ENCODE measurements at regions not wholly inside any gene's neighbourhood (a gene's known extent, or its start where the extent isn't known, plus 50 kb on each side); places are given as distances from the start of the nearest gene placed in this dataset.
"Not testable (repeated sequence)": the region's sequence is repeated elsewhere in the genome, so short reads cannot be mapped to it uniquely, and the experiment has no call there.

GRCh38 chr4:3869661-3870566 lies 103.7 kb downstream of the ADRA2C start:
- no peak for TF ChIP-seq POLR2A (IDR thresholded peaks at IDR 0.05; ENCODE audit: low read depth, low read length)
- no peak for DNase-seq (ENCODE audit: insufficient read length, low spot score)
- FAIRE-seq = no peak

- FAIRE-seq = no peak
- no peak for TF ChIP-seq POLR2A (IDR thresholded peaks at IDR 0.05; ENCODE audit: low read depth, low read length)
- DNase-seq (ENCODE audit: insufficient read length, low spot score) = no peak
These were observed 104.4 kb downstream of the ADRA2C start for GRCh38 chr4:3870567-3870962.

GRCh38 chr4:3871181-3871852 lies 105.1 kb downstream of the ADRA2C start:
- FAIRE-seq (no peak), DNase-seq (ENCODE audit: insufficient read length, low spot score) (no peak)
- no peak for TF ChIP-seq POLR2A (IDR thresholded peaks at IDR 0.05; ENCODE audit: low read depth, low read length)

- FAIRE-seq (no peak), DNase-seq (ENCODE audit: insufficient read length, low spot score) (no peak)
- no peak for TF ChIP-seq POLR2A (IDR thresholded peaks at IDR 0.05; ENCODE audit: low read depth, low read length)
These were observed 106.0 kb downstream of the ADRA2C start for GRCh38 chr4:3871881-3872833.

DNA sequence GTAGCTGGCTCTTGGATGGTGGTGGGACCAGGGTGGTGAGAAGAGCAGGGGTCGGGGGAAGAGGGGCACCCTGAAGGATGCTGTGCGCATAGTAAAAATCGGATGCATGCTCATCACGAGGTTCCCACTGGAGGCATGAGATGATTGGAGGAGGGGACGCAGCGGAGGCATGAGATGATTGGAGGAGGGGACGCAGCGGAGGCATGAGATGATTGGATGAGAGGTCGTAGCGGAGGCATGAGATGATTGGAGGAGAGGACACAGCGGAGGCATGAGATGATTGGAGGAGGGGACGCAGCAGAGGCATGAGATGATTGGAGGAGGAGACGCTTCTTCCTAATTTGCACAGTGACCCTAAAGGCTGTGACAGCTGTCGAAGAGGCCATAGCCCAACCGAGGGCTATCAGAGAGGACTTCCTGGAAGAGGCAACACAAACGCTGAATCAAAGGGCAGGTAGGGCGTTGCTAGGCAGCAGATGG lies 106.7 kb downstream of the ADRA2C start:
- no peak for DNase-seq (ENCODE audit: insufficient read length, low spot score)
- TF ChIP-seq POLR2A (IDR thresholded peaks at IDR 0.05; ENCODE audit: low read depth, low read length) = no peak
- FAIRE-seq = no peak

GRCh38 chr4:3873408-3874027 lies 107.3 kb downstream of the ADRA2C start:
- FAIRE-seq = no peak
- no peak for TF ChIP-seq POLR2A (IDR thresholded peaks at IDR 0.05; ENCODE audit: low read depth, low read length)

GRCh38 chr4:3874028-3874415 lies 107.8 kb downstream of the ADRA2C start:
- TF ChIP-seq POLR2A (IDR thresholded peaks at IDR 0.05; ENCODE audit: low read depth, low read length) = no peak
- FAIRE-seq (no peak), DNase-seq (ENCODE audit: insufficient read length, low spot score) (no peak)

More at GRCh38 chr4:3873408-3874027, 107.3 kb downstream of the ADRA2C start:
- no peak for DNase-seq (ENCODE audit: insufficient read length, low spot score)

GRCh38 chr4:3874525-3875110 lies 108.4 kb downstream of the ADRA2C start:
- no peak for TF ChIP-seq POLR2A (IDR thresholded peaks at IDR 0.05; ENCODE audit: low read depth, low read length)
- no peak for DNase-seq (ENCODE audit: insufficient read length, low spot score)
- FAIRE-seq = no peak

- no peak for TF ChIP-seq POLR2A (IDR thresholded peaks at IDR 0.05; ENCODE audit: low read depth, low read length)
- DNase-seq (ENCODE audit: insufficient read length, low spot score) (no peak), FAIRE-seq (no peak)
These were observed 109.3 kb downstream of the ADRA2C start for GRCh38 chr4:3875466-3875865.

DNA sequence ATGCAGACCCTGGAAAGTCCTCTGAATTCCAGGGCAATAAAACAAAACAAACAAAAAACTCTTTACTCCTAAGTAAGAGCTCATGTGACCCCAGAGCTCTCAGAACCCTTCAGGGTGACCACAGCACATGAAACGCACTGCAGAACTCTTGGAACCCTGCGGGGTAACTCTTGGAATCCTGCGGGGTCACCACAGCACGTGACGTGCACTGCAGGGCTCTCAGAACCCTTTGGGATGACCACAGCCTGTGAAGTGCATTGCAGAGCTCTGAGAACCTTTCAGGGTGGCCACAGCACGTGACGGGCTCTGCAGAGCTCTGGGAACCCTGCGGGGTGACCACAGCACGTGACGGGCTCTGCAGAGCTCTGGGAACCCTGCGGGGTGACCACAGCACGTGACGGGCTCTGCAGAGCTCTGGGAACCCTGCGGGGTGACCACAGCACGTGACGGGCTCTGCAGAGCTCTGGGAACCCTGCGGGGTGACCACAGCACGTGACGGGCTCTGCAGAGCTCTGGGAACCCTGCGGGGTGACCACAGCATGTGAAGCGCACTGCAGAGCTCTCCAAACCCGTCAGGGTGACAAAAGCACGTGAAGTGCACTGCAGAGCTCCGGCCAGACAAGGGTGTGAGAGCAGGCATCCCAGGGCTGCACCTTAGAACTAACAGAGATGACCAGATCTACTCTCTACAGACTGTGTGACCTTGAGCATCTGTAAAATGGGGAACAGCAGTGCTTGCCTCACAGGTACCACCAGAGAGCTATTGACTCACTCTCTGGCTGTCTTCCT lies 110.1 kb downstream of the ADRA2C start:
- not testable (repeated sequence) for DNase-seq (ENCODE audit: insufficient read length, low spot score); FAIRE-seq

DNA sequence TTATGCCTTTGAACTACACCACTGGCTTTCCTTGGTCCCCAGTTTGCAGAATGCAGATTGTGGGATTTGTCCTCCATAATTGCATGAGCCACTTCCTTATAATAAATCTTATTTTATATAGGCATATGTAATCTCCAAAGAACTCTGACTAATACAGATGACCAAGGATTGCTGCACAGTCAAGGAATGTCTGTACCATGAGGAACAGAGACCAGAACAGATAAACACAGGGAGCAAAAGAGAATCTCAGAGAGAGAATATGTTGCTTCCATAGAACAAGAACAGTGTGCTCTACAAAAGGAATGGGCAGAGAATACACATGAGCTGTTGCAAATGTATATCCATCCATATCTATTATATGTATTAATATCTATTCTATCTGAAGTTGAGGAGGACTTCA lies 111.1 kb downstream of the ADRA2C start:
- TF ChIP-seq POLR2A (IDR thresholded peaks at IDR 0.05; ENCODE audit: low read depth, low read length) = no peak
- no peak for DNase-seq (ENCODE audit: insufficient read length, low spot score)
- FAIRE-seq = no peak

GRCh38 chr4:3877868-3878267 lies 111.7 kb downstream of the ADRA2C start:
- no peak for DNase-seq (ENCODE audit: insufficient read length, low spot score)
- no peak for FAIRE-seq
- TF ChIP-seq POLR2A (IDR thresholded peaks at IDR 0.05; ENCODE audit: low read depth, low read length) = no peak
